ENCODE measurements at regions not wholly inside any gene's neighbourhood (a gene's known extent, or its start where the extent isn't known, plus 50 kb on each side); places are given as distances from the start of the nearest gene placed in this dataset.

DNA sequence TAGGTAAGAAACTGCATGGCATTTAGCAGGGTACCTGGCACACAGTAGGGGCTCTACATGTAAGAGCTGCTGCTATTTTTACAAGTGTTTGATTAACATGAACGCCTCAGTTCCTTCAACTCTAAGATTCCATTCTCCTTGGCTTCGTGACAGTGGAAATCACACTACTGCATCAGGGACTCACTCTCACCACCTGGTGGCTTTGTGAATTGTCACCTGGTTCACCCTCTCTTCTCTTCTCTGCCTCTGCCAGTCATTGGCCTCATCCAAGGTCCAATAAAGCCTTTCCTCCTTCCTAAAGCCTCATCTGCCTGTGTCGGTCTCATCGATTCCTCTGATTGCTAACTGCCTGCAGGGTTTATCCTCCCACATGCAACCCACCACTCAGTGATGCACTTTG is 476.4 kb downstream of the VRK1 start:
- Histone ChIP-seq H3K4me3 (ENCODE audit: low read length) (no peak overlapping the region), H3K27me3 (ENCODE audit: control insufficient read depth, insufficient read depth, low read length) (no peaks in the 10 kb centered on the region), H3K9ac (ENCODE audit: low read depth, low read length) (no peak overlapping the region), H3K4me2 (ENCODE audit: low read length) (no peak overlapping the region), H3K9me3 (replicated peaks; ENCODE audit: low read length) (peaks cover 23% of the 10 kb centered on the region), H3K36me3 (ENCODE audit: insufficient read depth, low read length) (no peaks in the 10 kb centered on the region), H3K4me1 (ENCODE audit: control insufficient read depth, insufficient read depth, low read length) (no peaks in the 10 kb centered on the region)

DNA sequence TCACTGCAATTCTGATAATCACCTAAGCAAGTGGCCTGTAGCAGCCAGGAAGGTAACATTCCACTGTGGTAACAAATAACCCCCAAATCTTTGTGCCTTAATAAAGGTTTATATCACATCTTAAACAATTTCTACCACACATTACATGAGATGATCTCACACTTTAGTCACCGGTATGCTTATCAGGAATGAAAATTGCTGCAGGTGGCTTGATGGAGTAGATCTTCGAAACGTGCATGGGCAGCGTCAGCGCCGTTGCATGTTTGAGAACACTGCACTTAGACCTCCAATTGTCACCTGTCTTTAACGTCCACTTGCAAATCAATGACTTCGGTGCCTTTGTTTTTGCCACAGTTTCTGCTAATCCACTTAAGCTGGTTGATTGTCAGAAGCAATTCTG is 477.4 kb downstream of the VRK1 start:
- Histone ChIP-seq H3K4me2 (ENCODE audit: low read length) (no peak overlapping the region), H3K4me1 (ENCODE audit: control insufficient read depth, insufficient read depth, low read length) (no peaks in the 10 kb centered on the region), H3K27me3 (ENCODE audit: control insufficient read depth, insufficient read depth, low read length) (no peaks in the 10 kb centered on the region), H3K36me3 (ENCODE audit: insufficient read depth, low read length) (no peaks in the 10 kb centered on the region), H3K4me3 (ENCODE audit: low read length) (no peak overlapping the region), H3K9ac (ENCODE audit: low read depth, low read length) (no peak overlapping the region), H3K9me3 (replicated peaks; ENCODE audit: low read length) (peaks cover 27% of the 10 kb centered on the region)

DNA sequence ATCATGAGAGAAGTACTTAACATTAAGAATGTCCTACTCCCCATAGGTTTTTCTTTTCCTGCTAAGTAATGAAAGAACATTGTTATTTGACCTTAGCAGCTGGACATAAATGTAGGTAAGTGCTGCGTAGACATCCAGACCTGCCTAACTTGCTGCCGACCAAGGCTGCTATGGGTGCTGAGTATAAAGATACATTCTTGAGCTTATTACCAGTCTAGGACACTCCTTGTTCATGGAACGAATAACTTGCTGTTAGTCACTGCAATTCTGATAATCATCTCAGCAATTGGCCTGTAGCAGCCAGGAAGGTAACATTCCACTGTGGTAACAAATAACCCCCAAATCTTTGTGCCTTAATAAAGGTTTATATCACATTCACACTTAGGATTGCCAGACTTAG is 478.1 kb downstream of the VRK1 start:
- Histone ChIP-seq H3K9me3 (replicated peaks; ENCODE audit: low read length) (peaks cover 30% of the 10 kb centered on the region), H3K27me3 (ENCODE audit: control insufficient read depth, insufficient read depth, low read length) (no peaks in the 10 kb centered on the region)

DNA sequence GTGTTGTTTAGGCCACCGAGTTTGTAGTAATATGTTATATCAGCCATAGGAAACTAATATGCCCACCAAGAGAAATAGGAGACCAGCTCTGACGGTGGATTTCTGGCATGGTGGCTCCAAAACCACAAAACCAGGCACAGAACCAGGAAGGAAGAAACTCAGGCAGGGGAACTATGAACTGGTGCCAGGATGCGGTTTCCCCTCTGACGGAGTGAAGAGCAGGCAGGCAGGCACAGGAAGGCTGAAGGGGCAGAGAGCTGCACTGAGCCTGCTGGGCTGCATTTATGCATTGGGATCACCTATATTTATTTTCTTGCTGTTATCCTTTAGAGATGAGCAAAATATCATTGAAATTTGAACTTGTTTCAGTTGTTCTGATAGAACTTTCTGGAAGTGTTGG is 479.4 kb downstream of the VRK1 start:
- Histone ChIP-seq H3K9me3 (replicated peaks; ENCODE audit: low read length) (peaks cover 19% of the 10 kb centered on the region), H3K4me3 (ENCODE audit: low read length) (no peak overlapping the region), H3K27me3 (ENCODE audit: control insufficient read depth, insufficient read depth, low read length) (no peaks in the 10 kb centered on the region), H3K4me1 (ENCODE audit: control insufficient read depth, insufficient read depth, low read length) (no peaks in the 10 kb centered on the region), H3K4me2 (ENCODE audit: low read length) (no peak overlapping the region), H3K9ac (ENCODE audit: low read depth, low read length) (no peak overlapping the region), H3K36me3 (ENCODE audit: insufficient read depth, low read length) (no peaks in the 10 kb centered on the region)

More for the DNA sequence above, 478.1 kb downstream of the VRK1 start:
- no peaks in the 10 kb centered on the region for H3K36me3 ChIP-seq (ENCODE audit: insufficient read depth, low read length)
- no peak overlapping the region for H3K9ac ChIP-seq (ENCODE audit: low read depth, low read length)
- no peak overlapping the region for H3K4me2 ChIP-seq (ENCODE audit: low read length)
- no peak overlapping the region for H3K4me3 ChIP-seq (ENCODE audit: low read length)
- H3K4me1 ChIP-seq (ENCODE audit: control insufficient read depth, insufficient read depth, low read length) = no peaks in the 10 kb centered on the region

DNA sequence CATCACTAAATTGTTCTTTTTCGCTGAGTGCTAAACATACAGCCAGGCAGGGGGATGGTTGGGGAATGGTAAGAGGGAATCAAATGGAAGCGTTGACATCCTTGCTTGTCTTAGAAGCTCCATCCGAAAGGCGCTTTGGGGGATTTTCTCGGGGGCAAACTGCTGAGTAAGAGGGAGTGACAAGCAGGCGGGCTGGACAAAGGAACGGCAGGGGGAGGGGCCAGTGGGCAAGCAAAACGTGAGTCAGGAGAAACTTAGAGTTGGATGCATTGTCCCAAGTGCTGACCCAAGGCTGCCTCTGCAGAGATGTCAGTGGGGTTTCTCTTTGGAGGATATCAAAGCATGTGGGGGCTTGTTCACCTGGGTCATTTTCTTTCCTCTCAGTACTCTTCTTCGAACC is 480.5 kb downstream of the VRK1 start:
- Histone ChIP-seq H3K36me3 (ENCODE audit: insufficient read depth, low read length) (no peaks in the 10 kb centered on the region), H3K4me3 (ENCODE audit: low read length) (no peak overlapping the region), H3K4me1 (ENCODE audit: control insufficient read depth, insufficient read depth, low read length) (no peaks in the 10 kb centered on the region), H3K9me3 (replicated peaks; ENCODE audit: low read length) (peaks cover 16% of the 10 kb centered on the region), H3K4me2 (ENCODE audit: low read length) (no peak overlapping the region), H3K9ac (ENCODE audit: low read depth, low read length) (no peak overlapping the region), H3K27me3 (ENCODE audit: control insufficient read depth, insufficient read depth, low read length) (no peaks in the 10 kb centered on the region)

DNA sequence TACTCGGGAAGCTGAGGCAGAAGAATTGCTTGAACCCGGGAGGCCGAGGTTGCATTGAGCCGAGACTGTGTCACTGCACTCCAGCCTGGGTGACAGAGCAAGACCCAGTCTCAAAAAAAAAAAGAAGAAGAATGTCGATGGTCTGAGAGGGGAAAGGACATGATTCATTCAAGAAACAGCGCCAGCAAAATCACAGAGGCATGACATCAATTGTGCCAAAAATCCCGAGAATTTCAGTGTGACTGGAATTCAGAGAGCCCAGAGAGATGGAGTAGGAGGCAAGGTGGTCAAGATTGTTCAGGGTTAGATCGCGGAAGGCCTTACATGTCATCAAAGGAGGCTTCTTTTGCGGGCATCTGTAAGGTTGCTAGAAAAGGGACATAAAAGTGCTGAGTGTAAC is 483.3 kb downstream of the VRK1 start:
- Histone ChIP-seq H3K4me2 (ENCODE audit: low read length) (no peak overlapping the region), H3K4me1 (ENCODE audit: control insufficient read depth, insufficient read depth, low read length) (no peaks in the 10 kb centered on the region), H3K27me3 (ENCODE audit: control insufficient read depth, insufficient read depth, low read length) (no peaks in the 10 kb centered on the region), H3K9me3 (replicated peaks; ENCODE audit: low read length) (peaks cover 21% of the 10 kb centered on the region), H3K36me3 (ENCODE audit: insufficient read depth, low read length) (no peaks in the 10 kb centered on the region), H3K9ac (ENCODE audit: low read depth, low read length) (no peak overlapping the region), H3K4me3 (ENCODE audit: low read length) (no peak overlapping the region)

DNA sequence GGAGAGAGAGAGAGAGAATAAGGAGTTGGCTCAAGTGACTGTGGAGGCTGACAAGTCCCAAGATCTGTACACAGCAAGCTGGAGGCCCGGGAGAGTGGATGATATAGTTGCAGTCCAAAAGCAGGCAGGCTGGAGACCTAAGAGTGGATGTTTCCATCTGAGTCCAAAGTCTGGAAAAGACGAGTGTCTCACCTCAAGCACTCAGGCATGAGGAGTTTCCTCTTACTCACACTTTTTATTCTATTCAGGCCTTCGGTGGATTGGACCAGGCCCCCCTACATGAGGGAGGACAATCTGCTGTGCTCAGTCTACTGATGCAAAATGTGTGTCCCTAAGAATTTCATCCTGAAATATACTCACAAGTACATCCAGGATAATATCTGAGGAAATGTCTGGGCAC is 484.6 kb downstream of the VRK1 start:
- Histone ChIP-seq H3K27me3 (ENCODE audit: control insufficient read depth, insufficient read depth, low read length) (no peaks in the 10 kb centered on the region), H3K9ac (ENCODE audit: low read depth, low read length) (no peak overlapping the region), H3K4me3 (ENCODE audit: low read length) (no peak overlapping the region), H3K36me3 (ENCODE audit: insufficient read depth, low read length) (no peaks in the 10 kb centered on the region), H3K4me2 (ENCODE audit: low read length) (no peak overlapping the region), H3K4me1 (ENCODE audit: control insufficient read depth, insufficient read depth, low read length) (no peaks in the 10 kb centered on the region), H3K9me3 (replicated peaks; ENCODE audit: low read length) (peaks cover 13% of the 10 kb centered on the region)

DNA sequence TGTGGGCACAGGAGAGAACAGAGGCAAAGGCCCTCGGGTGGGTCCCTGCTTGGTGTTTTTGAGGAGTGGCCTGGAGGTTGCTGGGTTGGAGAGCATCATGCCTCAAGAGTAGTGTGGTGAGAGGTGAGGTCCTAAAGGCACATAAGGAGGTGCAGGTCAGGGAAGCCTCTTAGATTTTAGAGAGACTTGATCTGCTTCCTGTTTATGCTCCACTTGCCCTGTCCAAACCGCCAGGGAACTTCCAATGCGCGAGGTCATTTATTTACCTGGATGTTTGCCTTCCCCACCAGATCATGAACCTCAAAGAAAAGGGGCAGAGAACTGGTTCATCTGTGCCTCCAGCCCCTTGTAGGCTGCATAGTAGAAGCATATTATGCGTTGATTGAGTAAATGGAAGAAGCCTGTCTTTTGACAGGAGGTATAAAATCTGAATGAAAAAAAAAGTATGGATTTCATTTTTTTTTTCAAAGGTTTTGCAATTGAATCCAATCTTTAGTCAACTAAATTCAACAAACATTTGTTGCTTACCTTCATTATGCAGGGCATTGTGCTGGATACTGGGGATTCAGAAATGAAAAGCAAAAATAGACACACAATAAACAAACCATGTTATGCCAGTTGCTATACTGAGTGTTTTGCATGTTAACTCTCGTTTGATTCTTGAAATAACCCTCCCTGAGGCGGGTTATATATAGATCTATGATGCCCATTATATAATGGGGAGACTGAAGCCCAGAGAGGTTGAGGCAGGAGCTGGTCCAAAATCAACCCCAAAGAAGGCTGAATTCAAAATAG is 485.2 kb downstream of the VRK1 start:
- Histone ChIP-seq H3K9me3 (replicated peaks; ENCODE audit: low read length) (peaks cover 13% of the 10 kb centered on the region), H3K9ac (ENCODE audit: low read depth, low read length) (no peak overlapping the region), H3K27me3 (ENCODE audit: control insufficient read depth, insufficient read depth, low read length) (no peaks in the 10 kb centered on the region), H3K4me3 (ENCODE audit: low read length) (no peak overlapping the region), H3K4me1 (ENCODE audit: control insufficient read depth, insufficient read depth, low read length) (no peaks in the 10 kb centered on the region), H3K36me3 (ENCODE audit: insufficient read depth, low read length) (no peaks in the 10 kb centered on the region), H3K4me2 (ENCODE audit: low read length) (no peak overlapping the region)

DNA sequence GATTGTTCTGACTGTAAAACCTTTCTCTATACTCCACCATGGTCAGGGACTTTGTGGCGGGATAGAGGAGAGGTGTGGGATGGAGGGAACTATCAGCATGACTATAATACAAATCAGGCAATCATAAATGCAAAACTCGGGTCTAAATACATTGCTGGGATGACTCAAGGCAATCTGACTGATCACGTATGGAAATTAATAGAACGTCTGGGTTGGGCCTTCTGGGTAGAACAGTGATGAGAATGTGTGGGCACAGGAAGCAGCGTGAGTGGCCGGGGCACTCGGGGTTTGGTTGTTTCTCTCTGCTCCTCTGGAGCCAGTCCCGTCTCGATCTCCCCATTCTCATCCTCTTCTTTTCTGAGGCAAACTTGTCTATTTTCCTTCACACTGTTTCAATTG is 485.8 kb downstream of the VRK1 start:
- no peaks in the 10 kb centered on the region for H3K4me1 ChIP-seq (ENCODE audit: control insufficient read depth, insufficient read depth, low read length)
- no peak overlapping the region for H3K4me2 ChIP-seq (ENCODE audit: low read length)
- no peak overlapping the region for H3K9ac ChIP-seq (ENCODE audit: low read depth, low read length)
- H3K27me3 ChIP-seq (ENCODE audit: control insufficient read depth, insufficient read depth, low read length) = no peaks in the 10 kb centered on the region
- no peak overlapping the region for H3K4me3 ChIP-seq (ENCODE audit: low read length)
- peaks cover 13% of the 10 kb centered on the region for H3K9me3 ChIP-seq (replicated peaks; ENCODE audit: low read length)
- no peaks in the 10 kb centered on the region for H3K36me3 ChIP-seq (ENCODE audit: insufficient read depth, low read length)

DNA sequence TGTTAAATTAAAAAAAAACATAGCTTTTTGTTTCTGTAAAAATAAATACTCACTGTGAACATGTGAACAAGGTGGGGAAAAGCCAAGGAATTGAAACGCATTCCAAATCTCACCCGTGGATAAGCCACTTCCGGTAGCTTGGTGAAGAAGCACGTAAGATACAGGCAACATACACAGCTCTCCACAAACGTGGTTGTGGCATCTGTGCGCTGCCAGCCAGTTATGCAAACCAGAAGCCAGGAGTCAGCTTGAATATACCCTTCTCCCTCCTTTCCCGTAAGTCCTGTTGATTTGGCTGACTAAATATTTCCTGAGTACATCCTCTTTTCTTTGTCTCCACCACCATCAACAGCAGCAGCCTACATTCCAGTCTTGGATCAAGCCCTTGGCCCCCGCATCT is 486.2 kb downstream of the VRK1 start:
- Histone ChIP-seq H3K4me2 (ENCODE audit: low read length) (no peak overlapping the region), H3K9me3 (replicated peaks; ENCODE audit: low read length) (peaks cover 13% of the 10 kb centered on the region), H3K4me1 (ENCODE audit: control insufficient read depth, insufficient read depth, low read length) (no peaks in the 10 kb centered on the region), H3K9ac (ENCODE audit: low read depth, low read length) (no peak overlapping the region), H3K36me3 (ENCODE audit: insufficient read depth, low read length) (no peaks in the 10 kb centered on the region), H3K27me3 (ENCODE audit: control insufficient read depth, insufficient read depth, low read length) (no peaks in the 10 kb centered on the region), H3K4me3 (ENCODE audit: low read length) (no peak overlapping the region)

DNA sequence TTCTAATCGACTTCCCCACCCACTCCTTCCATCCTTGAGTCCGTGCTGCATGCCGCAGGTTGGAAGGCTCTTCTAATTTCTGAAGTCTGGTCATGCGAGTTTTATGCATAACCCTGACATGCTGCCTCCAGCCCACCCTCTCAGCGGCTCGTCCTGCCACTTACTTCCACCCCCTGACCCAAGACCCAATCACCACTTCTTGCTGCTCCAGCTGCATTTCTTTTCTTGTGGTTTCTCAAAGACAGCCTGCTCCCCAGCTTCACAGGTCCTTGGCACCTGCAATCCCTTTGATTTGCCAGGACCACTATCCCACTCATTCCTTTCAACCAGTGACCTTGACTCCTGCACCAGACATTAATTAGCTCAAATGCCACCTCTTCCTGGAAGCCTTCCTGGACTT is 486.7 kb downstream of the VRK1 start:
- Histone ChIP-seq H3K4me3 (ENCODE audit: low read length) (no peak overlapping the region), H3K9ac (ENCODE audit: low read depth, low read length) (no peak overlapping the region), H3K4me1 (ENCODE audit: control insufficient read depth, insufficient read depth, low read length) (no peaks in the 10 kb centered on the region), H3K9me3 (replicated peaks; ENCODE audit: low read length) (peaks cover 15% of the 10 kb centered on the region), H3K36me3 (ENCODE audit: insufficient read depth, low read length) (no peaks in the 10 kb centered on the region), H3K4me2 (ENCODE audit: low read length) (no peak overlapping the region), H3K27me3 (ENCODE audit: control insufficient read depth, insufficient read depth, low read length) (no peaks in the 10 kb centered on the region)

DNA sequence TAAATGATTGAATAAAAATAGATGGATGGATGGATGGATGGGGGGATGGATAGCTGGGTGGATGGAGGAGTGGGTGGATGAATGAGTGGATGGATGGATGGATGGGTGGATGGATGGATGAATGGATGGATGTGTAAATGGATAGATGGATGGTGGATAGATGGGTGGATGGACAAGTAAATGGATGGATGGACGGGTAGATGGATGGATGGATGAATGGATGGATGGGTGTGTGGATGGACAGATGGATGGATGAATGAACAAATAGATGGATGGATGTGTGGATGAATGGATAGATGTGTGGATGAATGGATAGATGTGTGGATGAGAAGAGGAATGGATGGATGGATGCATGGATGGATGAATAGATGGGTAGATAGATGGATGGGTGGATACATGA is 490.8 kb downstream of the VRK1 start:
- no peaks in the 10 kb centered on the region for H3K36me3 ChIP-seq (ENCODE audit: insufficient read depth, low read length)
- H3K9me3 ChIP-seq (replicated peaks; ENCODE audit: low read length) = peaks cover 9% of the 10 kb centered on the region
- H3K4me3 ChIP-seq (ENCODE audit: low read length) = no peak overlapping the region
- H3K4me1 ChIP-seq (ENCODE audit: control insufficient read depth, insufficient read depth, low read length) = no peaks in the 10 kb centered on the region
- H3K9ac ChIP-seq (ENCODE audit: low read depth, low read length) = no peak overlapping the region
- no peak overlapping the region for H3K4me2 ChIP-seq (ENCODE audit: low read length)
- H3K27me3 ChIP-seq (ENCODE audit: control insufficient read depth, insufficient read depth, low read length) = no peaks in the 10 kb centered on the region

Measured in skeletal muscle satellite cell (primary cell).